ENCODE measurements at regions not wholly inside any gene's neighbourhood (a gene's known extent, or its start where the extent isn't known, plus 50 kb on each side); places are given as distances from the start of the nearest gene placed in this dataset.

DNA sequence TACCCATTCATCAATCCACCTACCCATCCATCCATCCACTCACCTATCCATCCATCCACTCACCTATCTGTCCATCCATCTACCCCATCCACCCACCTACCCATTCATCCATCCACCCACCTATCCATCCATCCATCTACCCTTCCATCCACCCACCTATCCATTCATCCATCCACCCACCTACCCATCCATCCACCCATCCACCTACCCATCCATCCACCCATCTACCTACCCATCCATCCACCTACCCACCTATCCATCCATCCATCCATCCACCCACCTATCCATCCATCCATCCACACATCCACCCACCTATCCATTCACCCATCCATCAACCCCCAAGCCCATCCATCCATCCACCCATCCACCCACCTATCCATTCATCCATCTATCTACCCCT lies 267.1 kb downstream of the MRTFB start:
- Histone ChIP-seq H4K20me1 (ENCODE audit: control insufficient read depth, extremely low read depth, insufficient read depth, low read length) (no peaks in the 10 kb centered on the region), H3K4me3 (ENCODE audit: control insufficient read depth in 2 of 3, extremely low read depth in 1 of 3, insufficient read depth in 2 of 3, low read depth in 1 of 3, low read length in 3 of 3) (no peak overlapping the region), H3K9me1 (ENCODE audit: control insufficient read depth, extremely low read depth, insufficient read depth, low read length) (no peaks in the 10 kb centered on the region), H2AFZ (ENCODE audit: control insufficient read depth, low read length) (no peak overlapping the region), H3K79me2 (ENCODE audit: control insufficient read depth, insufficient read depth, low read length) (no peaks in the 10 kb centered on the region), H3K9me3 (ENCODE audit: control insufficient read depth, low read depth, low read length) (no peaks in the 10 kb centered on the region), H3K36me3 (ENCODE audit: control insufficient read depth in 2 of 2, extremely low read depth in 1 of 2, insufficient read depth in 2 of 2, low read length in 2 of 2) (no peaks in the 10 kb centered on the region), H3K27me3 (ENCODE audit: control insufficient read depth, extremely low read depth, insufficient read depth, low read length) (no peaks in the 10 kb centered on the region), H3K4me1 (ENCODE audit: control insufficient read depth, extremely low read depth, insufficient read depth, low read length) (peaks cover 5% of the 10 kb centered on the region), H3K4me2 (ENCODE audit: control insufficient read depth, extremely low read depth, insufficient read depth, low read depth, low read length) (no peak overlapping the region), H3K27ac (ENCODE audit: control insufficient read depth, insufficient read depth, low read length) (no peak overlapping the region), H3K9ac (ENCODE audit: control insufficient read depth, extremely low read depth, insufficient read depth, low read length) (no peak overlapping the region)
- no peak for FAIRE-seq
- TF ChIP-seq, protein P1, sequence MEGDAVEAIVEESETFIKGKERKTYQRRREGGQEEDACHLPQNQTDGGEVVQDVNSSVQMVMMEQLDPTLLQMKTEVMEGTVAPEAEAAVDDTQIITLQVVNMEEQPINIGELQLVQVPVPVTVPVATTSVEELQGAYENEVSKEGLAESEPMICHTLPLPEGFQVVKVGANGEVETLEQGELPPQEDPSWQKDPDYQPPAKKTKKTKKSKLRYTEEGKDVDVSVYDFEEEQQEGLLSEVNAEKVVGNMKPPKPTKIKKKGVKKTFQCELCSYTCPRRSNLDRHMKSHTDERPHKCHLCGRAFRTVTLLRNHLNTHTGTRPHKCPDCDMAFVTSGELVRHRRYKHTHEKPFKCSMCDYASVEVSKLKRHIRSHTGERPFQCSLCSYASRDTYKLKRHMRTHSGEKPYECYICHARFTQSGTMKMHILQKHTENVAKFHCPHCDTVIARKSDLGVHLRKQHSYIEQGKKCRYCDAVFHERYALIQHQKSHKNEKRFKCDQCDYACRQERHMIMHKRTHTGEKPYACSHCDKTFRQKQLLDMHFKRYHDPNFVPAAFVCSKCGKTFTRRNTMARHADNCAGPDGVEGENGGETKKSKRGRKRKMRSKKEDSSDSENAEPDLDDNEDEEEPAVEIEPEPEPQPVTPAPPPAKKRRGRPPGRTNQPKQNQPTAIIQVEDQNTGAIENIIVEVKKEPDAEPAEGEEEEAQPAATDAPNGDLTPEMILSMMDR (optimal IDR thresholded peaks at IDR 0.05 in 1 of 3, IDR thresholded peaks at IDR 0.05 in 1 of 3, conservative IDR thresholded peaks at IDR 0.05 in 1 of 3; ENCODE audit: extremely low read depth in 1 of 3, insufficient read depth in 2 of 3, low read length in 3 of 3): no peak
- dilution Hi-C loops (cut with MboI; ENCODE audit: extremely low pct_ligation_motif_present, low sequenced_read_pairs): no loop called here
- no peak for DNase-seq (ENCODE audit: low read depth, low spot score)

DNA sequence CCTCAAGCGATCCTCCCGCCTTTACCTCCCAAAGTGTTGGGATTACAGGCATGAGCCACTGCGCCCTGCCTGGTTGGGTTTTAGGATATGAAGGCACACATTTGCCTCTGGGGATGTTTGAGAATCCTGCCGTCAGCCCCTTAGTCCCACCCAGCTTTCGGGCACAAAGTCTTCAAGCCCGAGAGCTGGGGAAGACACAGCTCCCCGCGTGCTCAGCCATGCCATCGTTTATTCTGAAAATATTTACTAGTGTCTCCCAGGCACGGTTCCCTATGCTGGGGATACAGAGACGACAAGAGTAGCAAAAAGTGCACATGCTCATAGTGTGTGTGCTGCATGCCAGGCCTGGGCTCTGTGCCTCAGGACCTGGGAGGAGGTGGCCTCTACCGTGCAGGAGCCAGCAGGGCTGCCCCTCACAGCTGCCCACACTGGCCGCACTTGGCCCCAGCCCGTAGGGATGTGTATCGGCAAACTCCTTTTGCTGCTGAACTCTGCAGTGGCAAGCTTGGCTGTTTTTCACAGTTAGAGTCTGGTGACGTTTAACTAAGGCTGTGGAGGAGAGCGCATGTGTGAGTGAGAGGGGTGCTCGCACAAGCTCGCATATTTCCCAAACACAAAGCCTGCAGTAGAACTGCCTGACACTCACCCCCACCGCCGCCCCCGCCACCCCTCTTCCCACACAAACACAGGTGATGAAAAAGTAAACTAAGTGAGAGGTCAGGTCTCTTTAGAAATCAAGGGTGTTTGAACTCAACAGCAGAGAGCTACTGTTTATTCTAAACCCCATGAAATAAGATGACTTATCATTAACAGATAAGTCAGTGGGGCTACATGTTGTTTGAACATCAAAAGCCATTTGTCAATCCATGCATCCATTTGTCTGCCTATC lies 266.4 kb downstream of the MRTFB start:
- Histone ChIP-seq H3K9ac (ENCODE audit: control insufficient read depth, extremely low read depth, insufficient read depth, low read length) (no peak overlapping the region), H3K4me3 (ENCODE audit: control insufficient read depth in 2 of 3, extremely low read depth in 1 of 3, insufficient read depth in 2 of 3, low read depth in 1 of 3, low read length in 3 of 3) (no peak overlapping the region), H3K27ac (ENCODE audit: control insufficient read depth, insufficient read depth, low read length) (no peak overlapping the region), H2AFZ (ENCODE audit: control insufficient read depth, low read length) (no peak overlapping the region), H3K4me2 (ENCODE audit: control insufficient read depth, extremely low read depth, insufficient read depth, low read depth, low read length) (peak overlapping the region; percentile 8), H3K36me3 (ENCODE audit: control insufficient read depth in 2 of 2, extremely low read depth in 1 of 2, insufficient read depth in 2 of 2, low read length in 2 of 2) (no peaks in the 10 kb centered on the region), H3K9me3 (ENCODE audit: control insufficient read depth, low read depth, low read length) (no peaks in the 10 kb centered on the region), H3K27me3 (ENCODE audit: control insufficient read depth, extremely low read depth, insufficient read depth, low read length) (no peaks in the 10 kb centered on the region), H3K4me1 (ENCODE audit: control insufficient read depth, extremely low read depth, insufficient read depth, low read length) (peaks cover 5% of the 10 kb centered on the region), H3K79me2 (ENCODE audit: control insufficient read depth, insufficient read depth, low read length) (no peaks in the 10 kb centered on the region), H4K20me1 (ENCODE audit: control insufficient read depth, extremely low read depth, insufficient read depth, low read length) (no peaks in the 10 kb centered on the region), H3K9me1 (ENCODE audit: control insufficient read depth, extremely low read depth, insufficient read depth, low read length) (no peaks in the 10 kb centered on the region)
- dilution Hi-C loops (cut with MboI; ENCODE audit: extremely low pct_ligation_motif_present, low sequenced_read_pairs): no loop called here
- no peak for FAIRE-seq
- DNase-seq (ENCODE audit: low read depth, low spot score): no peak
- TF ChIP-seq, protein P1 (optimal IDR thresholded peaks at IDR 0.05 in 1 of 3, IDR thresholded peaks at IDR 0.05 in 1 of 3, conservative IDR thresholded peaks at IDR 0.05 in 1 of 3; ENCODE audit: extremely low read depth in 1 of 3, insufficient read depth in 2 of 3, low read length in 3 of 3): no peak
- no peak for TF ChIP-seq EZH2 (IDR thresholded peaks at IDR 0.05; ENCODE audit: low read length)
